ENCODE measurements at regions not wholly inside any gene's neighbourhood (a gene's known extent, or its start where the extent isn't known, plus 50 kb on each side); places are given as distances from the start of the nearest gene placed in this dataset.

DNA sequence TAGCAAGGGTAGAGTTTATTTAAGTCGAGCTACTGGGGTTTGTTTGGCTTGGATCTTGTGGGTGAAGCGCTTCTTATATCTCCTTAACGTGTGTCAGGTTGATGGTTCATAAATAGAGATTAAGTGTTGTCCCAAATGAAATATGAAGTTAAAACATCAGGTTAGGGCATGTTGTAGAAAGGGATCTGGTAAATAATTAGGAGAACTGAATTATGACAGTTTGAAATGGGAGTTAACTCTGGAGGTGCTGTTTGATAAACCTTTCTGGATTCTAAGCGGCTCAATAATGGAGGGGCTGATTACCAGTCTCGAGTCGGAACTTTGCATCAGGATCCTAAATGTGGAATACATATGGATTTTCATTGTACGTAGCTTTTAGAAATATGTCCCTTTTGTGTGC, 717.0 kb upstream of the WWC1 start:
- no peak for DNase-seq

DNA sequence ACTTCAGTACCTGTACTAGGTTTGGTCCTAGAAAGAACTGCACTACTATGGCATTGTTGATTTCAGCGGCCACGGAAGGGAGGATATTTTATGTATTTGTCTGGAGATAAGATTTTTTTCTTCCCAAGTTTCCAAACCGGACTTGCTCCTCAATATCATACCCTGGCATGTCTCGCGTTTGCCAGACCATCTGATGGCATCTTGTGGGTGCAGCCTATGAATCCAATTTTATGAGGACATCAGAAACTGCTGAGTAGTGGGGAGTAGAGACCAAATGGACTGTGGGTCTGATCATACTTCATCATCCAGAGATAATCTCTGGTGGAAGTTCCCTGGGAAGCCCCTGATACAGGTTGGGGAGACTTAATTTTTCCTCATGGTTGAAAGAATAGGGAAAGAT, 716.1 kb upstream of the WWC1 start:
- no peak for DNase-seq

DNA sequence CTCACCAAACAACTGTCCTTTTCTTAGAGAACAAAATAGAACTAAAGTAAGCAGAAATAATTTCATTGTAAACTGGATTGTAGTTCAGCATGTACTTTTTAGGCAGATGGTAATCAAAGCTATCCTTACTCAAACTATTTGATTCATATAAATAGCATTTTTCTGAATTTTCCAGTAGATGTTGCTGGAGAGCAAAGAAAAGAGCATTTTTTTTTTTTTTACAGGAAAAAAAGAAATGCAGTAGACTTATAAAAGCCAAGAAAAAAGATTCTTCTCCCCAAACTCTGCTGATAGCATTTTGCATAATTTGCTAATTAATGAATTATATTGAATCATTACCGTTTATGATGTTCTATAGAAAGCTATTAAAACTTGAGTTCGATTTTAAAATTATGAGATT, 715.3 kb upstream of the WWC1 start:
- no peak for DNase-seq

DNA sequence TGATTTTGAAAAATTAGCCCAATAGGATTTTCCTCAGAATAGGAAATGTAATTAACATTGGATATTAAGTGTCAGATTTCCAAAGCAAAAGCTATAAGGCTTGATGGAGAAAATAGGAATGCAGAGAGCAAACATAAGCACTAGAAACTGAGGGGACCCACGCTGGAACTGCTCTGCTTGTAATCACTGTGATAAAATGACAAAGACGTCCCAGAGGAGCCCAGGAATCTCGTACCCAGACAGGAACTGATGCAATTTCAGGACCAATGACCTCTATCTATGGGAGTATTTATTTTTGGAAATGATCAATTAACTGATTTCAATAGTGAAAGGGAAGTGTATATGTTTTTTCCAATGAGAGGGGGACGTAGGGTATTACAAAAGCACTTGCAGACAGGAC, 714.5 kb upstream of the WWC1 start:
- DNase-seq: no peak

DNA sequence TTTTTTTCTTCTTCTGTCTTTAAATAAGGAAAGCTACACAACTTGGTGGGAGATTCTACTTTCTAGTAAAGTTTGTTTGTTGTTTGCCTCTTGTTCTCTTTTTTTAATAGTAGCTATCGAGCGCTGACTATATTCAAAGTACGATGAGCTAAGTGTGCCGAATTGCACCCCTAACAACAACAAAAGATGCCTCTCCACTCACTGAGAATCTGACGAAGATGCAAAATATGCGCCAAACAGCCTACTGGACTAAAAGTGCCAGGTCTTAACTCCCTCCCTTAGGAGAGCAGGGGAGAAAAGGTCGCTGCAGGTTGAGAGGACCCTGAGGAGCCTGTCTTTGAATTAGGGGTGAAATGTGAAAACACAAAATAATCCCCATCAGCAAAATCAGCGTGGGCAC, 713.8 kb upstream of the WWC1 start:
- DNase-seq: no peak

DNA sequence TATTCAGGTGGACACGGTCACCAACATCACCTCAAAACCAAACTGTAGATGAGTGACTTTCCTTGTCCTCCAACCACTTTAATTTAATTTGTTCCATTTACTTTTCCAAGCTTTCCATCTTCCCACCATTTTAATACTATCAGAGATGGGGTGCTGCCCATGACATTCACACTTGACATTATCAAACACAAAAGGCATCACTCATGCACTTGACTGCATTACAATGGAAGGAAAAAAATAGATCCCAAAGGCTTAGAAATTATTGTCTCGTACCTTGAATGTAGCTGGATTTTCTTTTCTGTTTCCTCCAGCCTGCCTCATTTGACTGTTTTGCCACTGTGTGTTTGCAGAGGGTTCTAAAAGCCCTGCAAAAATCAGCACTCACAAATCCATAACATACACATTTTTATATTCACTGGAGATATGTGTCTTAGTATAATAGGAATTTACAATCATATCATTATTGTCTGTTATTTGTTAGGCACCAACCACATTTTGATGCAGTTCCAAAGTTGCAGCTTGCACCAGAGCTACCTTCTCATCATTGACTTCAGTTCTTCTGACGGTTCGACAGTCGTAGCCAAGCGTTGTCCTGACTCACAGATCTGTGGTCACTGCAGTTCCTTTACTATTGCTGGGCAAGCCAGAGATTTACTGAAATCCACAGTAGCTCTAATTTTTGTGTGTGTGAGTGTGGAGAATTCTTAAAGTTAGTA, 712.3 kb upstream of the WWC1 start:
- no peak for DNase-seq

DNA sequence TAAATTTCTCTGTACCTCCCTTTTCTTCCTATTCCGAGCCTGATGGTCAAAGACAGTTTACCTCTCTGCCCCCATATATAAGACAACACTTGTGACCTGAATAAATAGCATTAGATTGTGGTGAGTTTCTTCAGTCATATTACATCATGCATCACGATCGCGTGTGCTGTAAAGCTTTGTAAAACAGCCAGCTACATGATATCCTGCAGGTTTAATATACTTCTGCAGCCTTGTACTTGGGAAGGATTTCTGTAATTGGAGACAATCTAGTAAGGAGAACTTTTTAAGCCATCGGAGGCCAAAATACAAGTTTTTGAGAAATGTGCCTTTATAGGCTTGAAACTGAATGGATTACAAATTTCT, 711.8 kb upstream of the WWC1 start:
- DNase-seq: no peak

DNA sequence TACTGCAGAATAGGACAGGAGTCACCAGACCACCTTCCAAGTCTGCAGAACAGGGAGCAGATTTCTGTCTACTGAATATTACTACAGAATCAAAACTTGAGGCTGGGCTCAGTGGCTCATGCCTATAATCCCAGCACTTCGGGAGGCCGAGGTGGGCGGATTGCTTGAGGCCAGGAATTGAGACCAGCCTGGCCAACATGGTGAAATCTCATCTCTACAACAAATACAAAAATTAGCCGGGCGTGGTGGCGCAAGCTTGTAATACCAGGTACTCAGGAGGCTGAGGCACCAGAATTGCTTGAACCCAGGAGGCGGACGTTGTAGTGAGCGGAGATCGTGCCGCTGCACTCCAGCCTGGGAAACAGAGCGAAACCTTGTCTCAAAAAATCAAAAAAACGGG, 710.8 kb upstream of the WWC1 start:
- no peak for DNase-seq

DNA sequence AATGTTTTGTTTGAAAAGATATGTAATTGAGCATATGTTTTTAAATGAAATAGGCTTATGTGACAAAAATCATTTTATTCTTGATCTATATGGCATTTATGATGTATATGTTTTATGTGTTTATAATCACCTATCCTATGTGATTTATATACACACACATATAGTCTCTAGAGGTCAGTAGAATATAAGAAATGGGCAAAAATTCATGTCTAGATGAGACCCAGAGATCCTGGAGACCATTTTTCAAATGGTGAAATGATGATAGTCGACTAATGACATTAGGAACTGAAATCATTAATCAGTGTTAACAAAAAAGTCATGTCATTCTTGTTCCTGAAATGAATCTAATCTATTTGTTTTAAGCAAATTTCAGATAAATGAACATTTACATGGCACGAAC, 709.2 kb upstream of the WWC1 start:
- no peak for DNase-seq

DNA sequence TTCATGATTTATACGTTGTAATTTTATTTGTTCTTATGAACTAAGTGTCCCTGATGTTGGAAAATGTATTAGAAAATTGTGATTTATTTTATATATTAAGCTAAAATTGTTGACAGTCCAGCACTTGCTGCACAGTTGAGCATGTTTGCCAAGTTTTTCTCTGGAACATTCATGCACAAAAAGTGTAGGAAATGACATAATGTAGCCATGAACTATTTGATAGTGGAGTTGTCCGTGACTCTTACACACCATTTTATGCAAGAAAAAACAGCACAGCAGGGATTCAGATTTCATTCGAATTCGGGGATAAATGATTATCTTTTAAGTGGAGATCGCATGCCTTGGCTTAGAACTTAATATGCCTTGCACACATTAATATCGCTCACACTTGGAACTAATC, 708.6 kb upstream of the WWC1 start:
- DNase-seq: no peak

DNA sequence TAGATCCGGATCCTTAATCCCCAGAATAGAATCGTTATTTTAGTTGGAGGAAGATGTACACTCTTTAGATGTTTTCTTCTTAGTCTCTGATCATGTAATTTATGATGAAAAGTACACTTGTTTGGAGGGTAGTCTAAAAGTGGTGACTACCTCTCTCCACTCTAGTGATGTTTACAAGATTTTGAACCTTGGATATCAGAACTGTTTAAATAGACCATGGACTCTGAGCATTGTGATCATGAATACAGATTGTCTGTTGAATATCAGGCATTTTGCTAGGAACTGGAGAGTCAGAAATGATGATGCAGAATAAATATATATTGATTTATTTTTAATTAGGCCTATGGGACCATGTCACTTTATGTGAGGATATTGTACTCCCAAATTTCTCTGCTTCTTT, 706.3 kb upstream of the WWC1 start:
- no peak for DNase-seq

DNA sequence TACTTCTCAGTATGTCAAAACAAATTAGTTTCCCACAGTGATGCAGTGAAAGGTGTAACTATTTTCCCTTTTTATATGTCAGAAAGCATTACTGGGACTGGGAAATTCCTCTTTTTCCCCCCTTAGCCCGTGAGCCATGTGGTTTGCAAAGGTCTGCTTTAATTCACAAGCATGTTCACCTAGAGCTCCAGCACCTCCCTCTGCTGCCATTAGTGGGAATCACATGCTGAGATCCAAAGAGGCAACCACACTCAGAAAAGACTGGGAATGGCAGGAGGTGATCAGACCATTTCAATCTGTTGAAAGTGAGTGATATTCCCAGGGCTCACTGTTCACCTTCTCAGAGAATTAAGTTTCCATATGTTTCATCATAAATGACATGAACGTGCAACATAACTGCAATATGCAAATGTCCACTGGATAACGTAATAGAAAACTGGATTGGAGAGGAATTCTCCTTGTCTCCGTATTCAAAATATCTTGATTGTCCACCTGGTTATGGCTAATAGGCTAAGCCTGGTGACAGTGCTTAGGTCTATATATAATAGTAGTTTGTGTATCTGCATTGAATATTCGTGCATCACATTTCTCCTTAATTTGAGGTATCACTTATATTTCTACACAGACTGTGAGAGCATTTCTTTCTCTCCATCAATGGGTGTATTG, 703.5 kb upstream of the WWC1 start:
- no peak for DNase-seq

DNA sequence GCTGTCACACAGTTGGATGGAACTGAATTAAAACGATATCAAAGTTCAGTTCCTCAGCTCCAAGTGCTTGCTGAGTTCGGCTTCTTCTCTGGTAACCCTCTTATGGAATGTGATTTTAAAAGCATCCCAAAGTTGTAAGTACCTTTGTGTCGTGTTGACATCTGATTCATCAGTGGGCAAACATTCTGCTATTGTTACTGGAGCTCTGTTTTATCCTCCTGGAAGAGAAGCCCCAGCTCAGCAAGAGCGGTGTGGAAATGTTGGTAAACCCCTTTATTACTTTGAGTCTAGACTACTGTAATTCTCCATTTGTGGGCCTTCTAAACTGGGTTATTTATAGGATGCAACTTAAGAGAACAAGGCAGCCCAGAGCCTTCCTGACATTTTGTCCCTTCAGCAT, 699.3 kb upstream of the WWC1 start:
- no peak for DNase-seq

DNA sequence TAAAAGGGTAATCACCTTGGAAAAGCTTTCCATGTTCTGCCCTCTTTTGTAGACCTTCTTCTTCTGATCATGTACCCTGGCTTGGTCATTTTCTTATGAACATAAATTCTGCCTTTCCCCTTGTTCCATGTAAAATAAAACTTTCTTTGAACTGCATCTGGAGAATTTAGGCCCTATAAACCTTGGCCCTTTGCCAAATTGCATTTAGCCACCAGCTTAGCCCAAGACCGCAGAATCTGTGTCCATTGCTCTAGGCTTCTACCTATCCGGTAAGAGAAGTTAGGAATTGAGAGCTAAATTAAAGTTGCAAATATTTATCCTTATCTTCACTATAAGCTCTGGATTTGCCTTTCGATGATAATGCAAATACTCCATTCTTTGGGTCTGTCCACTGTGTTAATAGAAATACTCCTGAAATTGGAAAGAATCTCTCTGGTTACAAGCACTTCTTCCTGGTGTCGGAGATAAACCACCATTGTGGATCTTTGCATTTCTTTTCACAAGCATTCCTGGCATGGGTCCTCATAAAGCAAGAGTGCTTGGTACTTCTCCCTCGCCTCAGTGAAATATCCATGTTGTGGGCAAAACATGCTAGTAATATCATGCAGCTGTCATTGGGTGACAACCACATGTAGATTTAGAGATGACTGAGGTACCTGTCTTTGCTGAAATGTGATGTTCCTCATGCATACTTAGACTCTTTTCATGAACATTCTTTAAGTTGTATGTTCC, 698.0 kb upstream of the WWC1 start:
- no peak for DNase-seq

DNA sequence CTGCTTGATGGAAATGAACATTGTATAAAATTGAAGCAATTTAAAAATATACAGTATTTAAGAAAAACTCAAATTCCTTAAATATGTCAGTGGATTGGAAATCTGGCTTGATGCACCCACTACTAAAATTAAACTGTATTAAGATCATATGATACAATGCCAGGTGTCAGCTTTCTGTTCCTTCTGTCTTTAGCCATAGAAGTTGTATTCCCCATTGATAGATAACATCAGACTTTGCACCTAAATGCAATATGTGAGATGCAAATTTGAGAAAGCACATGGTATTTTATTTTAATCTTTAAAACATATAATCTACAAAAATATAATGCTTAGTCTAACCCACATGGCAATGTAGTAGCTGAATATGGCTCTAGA, 697.4 kb upstream of the WWC1 start:
- no peak for DNase-seq

DNA sequence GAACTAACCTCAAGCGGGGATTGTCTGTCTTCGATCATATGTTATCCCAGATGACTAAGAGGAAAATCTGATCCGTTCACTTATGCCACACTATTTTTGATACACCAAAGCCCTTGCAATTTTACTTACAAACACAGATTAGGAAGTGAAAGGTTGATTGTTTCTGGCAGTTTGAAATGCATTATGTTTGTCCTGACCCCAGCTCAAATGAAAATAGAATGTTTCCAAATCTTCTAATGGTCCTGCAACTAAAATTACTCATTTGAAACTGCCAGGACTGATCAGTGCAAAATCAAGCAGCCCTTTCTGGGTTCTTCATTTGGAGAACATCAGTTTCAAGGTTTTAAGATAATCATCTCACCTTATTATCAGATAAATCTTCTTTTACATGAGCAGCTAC, 696.7 kb upstream of the WWC1 start:
- DNase-seq: no peak

DNA sequence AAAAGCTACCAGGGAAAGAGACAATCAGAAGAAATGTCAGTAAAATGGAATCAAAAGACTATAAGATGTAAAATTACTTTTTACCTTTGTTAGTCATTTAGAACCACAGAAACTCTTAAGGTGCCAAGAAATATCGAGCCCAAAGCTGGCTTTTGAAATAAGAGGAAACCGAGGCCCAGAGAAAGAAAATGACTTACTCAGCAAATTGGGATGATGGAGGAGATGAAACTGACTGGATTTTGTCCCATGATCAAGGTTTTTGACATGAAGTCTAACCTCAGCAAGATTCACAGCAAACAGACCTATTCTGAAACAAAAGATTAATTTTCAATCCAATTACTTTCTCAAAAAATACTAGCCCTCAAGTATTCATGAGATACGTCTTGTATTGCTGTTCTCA, 696.2 kb upstream of the WWC1 start:
- no peak for DNase-seq

DNA sequence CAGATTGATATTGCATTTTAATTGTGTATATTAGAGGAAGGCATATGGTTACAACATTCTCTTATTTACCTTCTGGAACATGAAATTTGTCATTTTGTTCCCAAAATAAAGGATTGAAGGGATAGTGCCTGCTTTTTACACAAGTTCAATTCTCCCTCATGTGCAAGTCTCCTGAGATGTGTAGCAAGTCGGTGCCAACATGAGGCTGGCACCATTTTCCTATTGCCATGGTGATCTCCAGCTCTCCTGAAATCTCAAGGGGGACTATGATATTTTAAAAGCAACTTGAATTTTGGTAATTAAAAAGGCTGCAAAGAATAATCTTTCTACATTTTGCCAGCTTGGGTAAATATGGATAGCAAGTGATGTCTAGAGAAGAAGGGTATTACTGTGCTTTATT, 693.3 kb upstream of the WWC1 start:
- no peak for DNase-seq

DNA sequence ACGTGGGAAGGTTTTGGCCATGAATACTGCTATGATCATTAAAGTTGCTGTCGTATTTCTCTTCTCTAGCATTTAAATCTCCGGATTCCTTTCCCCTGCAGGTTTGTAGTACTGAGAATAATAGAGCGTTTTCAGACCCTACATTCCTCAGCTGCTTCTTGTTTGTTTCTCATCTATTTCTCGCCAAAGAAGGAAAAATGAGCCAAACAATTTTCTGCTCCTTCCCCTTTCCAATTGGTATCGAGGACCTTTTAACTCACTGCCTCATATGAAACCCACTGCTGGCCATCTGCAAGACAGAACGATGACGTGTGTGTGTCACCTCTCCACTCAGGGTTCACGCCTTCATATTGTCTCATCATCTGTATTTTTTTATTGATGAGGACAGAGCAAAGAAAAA, 689.4 kb upstream of the WWC1 start:
- DNase-seq: no peak

DNA sequence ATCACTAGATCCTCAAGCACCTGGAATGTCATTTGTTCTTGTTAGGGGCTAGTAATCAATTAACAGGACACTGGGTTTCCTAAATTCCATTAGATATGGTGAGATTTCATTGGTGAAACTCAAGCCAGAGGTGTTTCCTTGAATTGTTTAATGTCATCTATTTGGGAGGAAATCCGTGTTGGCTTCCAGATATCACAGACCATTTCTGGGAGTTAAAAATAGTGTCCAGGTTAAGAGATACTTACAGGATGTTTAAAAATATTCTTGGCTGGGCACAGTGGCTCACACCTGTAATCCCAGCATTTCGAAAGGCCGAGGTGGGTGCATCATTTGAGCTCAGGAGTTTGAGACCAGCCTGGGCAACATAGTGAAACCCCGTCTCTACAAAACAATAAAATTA, 688.3 kb upstream of the WWC1 start:
- DNase-seq: no peak

DNA sequence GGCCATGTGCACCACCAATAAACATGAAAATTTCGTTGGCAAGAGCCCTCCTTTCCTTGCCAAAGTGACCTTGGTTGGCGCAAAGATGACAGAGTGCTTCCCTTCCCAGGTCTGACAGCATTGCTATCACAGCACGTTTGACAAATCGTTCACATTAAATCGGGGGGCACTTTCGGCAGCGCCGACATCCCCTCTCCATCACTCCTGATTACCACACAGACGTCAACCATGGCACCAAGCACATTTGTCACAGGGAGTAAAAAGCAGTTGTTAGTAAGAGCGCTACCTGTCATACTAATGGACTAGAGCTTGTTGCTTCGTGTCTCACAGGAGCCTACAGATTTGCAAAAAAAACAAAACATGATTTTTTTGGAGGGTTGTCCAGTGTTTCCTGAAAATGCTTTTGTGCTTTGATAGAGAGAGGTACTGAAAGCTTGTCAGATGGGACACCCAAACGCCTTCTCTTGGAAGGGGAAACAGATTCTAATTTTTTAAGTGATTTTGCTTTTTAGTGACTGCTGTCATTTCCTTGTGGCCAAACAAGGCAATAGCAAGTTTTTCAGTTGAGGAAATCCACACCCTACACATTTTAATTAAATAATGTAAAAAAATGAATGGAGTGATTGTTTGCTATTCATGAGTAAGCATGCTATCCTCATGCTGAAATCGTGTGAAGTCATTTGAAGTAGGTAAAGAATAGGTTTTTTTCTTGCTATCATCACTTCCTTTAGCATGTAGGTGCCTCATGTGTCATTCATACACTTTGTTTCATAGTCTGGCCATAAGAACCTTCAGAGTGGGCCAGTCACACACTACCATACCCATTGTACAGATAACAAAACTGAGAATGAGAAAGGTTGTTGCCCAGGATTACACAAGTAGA, 682.8 kb upstream of the WWC1 start:
- DNase-seq: no peak

DNA sequence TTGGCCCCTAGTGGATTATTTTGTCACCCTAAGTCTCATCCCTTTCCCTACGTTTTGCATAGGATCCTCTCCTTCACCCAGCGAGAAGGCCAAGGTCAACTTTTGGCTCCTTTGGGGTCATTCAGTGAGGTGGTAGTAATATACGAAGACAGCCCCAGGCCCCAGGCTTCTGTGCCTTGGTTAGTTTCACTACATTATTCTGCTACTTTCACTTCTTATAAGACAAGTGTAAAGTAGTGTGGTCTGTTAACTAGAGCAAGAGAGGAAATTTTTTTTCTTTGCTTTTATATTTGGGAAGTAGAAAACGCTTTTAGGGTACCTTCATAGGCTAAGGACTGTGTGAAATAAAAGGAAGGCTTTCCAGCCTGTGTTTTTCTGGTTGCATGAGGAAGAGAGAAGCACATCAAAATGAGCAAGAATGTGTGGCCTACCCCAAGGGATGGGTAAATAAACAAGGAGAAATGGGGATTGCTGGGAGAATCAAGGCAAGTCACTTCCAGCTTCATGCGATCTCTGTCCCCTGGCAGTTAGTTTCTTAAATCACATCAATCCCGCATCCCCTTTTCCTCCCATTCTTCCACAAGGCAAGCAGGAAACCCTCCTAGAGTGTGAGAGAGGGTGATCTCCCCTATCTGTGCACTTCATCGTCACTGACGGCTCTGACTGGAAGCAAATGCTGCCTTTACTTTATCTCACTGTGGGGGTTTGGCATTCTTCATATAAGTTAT, 677.0 kb upstream of the WWC1 start:
- DNase-seq: no peak

Measured in activated CD4-positive, alpha-beta T cell treated with anti-CD3 and anti-CD28 coated beads for 48 hours (primary cell).